ENCODE measurements at regions not wholly inside any gene's neighbourhood (a gene's known extent, or its start where the extent isn't known, plus 50 kb on each side); places are given as distances from the start of the nearest gene placed in this dataset.

GRCh38 chr5:4255441-4255840, 659.8 kb downstream of the IRX1 start:
- TF ChIP-seq, protein P1, sequence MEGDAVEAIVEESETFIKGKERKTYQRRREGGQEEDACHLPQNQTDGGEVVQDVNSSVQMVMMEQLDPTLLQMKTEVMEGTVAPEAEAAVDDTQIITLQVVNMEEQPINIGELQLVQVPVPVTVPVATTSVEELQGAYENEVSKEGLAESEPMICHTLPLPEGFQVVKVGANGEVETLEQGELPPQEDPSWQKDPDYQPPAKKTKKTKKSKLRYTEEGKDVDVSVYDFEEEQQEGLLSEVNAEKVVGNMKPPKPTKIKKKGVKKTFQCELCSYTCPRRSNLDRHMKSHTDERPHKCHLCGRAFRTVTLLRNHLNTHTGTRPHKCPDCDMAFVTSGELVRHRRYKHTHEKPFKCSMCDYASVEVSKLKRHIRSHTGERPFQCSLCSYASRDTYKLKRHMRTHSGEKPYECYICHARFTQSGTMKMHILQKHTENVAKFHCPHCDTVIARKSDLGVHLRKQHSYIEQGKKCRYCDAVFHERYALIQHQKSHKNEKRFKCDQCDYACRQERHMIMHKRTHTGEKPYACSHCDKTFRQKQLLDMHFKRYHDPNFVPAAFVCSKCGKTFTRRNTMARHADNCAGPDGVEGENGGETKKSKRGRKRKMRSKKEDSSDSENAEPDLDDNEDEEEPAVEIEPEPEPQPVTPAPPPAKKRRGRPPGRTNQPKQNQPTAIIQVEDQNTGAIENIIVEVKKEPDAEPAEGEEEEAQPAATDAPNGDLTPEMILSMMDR (IDR thresholded peaks at IDR 0.05; ENCODE audit: unreplicated experiment), result no peak
- H3K4me1 Mint-ChIP-seq, result peaks cover 40% of the 10 kb centered on the region
- peaks cover 14% of the 10 kb centered on the region for H3K9me3 Mint-ChIP-seq

GRCh38 chr5:4258170-4258569, 662.5 kb downstream of the IRX1 start:
- Mint-ChIP-seq H3K9me3 (peaks cover 13% of the 10 kb centered on the region), H3K27me3 (ENCODE audit: low read depth) (no peaks in the 10 kb centered on the region), H3K4me1 (peaks cover 24% of the 10 kb centered on the region), H3K4me3 (no peak overlapping the region), H3K27ac (no peak overlapping the region), H3K36me3 (no peaks in the 10 kb centered on the region)
- no peak for DNase-seq (ENCODE audit: low spot score in 2 of 2, unreplicated experiment in 2 of 2)
- TF ChIP-seq, protein P1 (IDR thresholded peaks at IDR 0.05; ENCODE audit: unreplicated experiment), result no peak

More at GRCh38 chr5:4255441-4255840, 659.8 kb downstream of the IRX1 start:
- DNase-seq (ENCODE audit: low spot score in 2 of 2, unreplicated experiment in 2 of 2), result no peak
- Mint-ChIP-seq H3K27ac (peak overlapping the region; percentile 62), H3K4me3 (no peak overlapping the region), H3K27me3 (ENCODE audit: low read depth) (no peaks in the 10 kb centered on the region), H3K36me3 (no peaks in the 10 kb centered on the region)

- DNase-seq (ENCODE audit: low spot score in 2 of 2, unreplicated experiment in 2 of 2), result no peak
- Mint-ChIP-seq H3K9me3 (peaks cover 35% of the 10 kb centered on the region), H3K4me1 (no peaks in the 10 kb centered on the region), H3K4me3 (no peak overlapping the region), H3K27ac (no peak overlapping the region), H3K36me3 (peaks cover 15% of the 10 kb centered on the region), H3K27me3 (ENCODE audit: low read depth) (peaks cover 7% of the 10 kb centered on the region)
- TF ChIP-seq, protein P1 (IDR thresholded peaks at IDR 0.05; ENCODE audit: unreplicated experiment), result no peak
Measured at GRCh38 chr5:4271193-4271592, 675.6 kb downstream of the IRX1 start.

DNA sequence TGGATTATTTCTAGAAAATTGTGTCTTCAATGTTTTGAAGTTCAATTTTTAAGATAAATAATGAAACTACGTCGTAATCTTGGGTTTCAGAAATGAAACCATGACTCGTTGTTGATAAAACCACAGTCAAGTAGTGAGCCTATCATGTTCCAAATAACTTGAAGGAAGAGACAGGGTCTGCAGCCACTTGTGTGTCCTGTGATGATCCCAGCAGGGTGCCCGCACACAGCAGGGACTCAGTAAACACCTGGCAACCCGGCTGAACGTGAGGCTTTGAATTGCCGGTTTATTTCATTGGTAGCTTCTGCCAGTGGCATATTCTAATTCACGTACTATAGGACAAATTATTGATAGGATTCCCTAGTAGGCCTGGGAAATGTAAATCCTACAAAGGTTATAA, 679.6 kb downstream of the IRX1 start:
- peaks cover 9% of the 10 kb centered on the region for H3K36me3 Mint-ChIP-seq
- no peak overlapping the region for H3K4me3 Mint-ChIP-seq
- no peaks in the 10 kb centered on the region for H3K4me1 Mint-ChIP-seq
- peaks cover 3% of the 10 kb centered on the region for H3K27me3 Mint-ChIP-seq (ENCODE audit: low read depth)
- no peak overlapping the region for H3K27ac Mint-ChIP-seq
- peaks cover 20% of the 10 kb centered on the region for H3K9me3 Mint-ChIP-seq
- TF ChIP-seq, protein P1 (IDR thresholded peaks at IDR 0.05; ENCODE audit: unreplicated experiment), result no peak
- DNase-seq (ENCODE audit: low spot score in 2 of 2, unreplicated experiment in 2 of 2), result no peak

DNA sequence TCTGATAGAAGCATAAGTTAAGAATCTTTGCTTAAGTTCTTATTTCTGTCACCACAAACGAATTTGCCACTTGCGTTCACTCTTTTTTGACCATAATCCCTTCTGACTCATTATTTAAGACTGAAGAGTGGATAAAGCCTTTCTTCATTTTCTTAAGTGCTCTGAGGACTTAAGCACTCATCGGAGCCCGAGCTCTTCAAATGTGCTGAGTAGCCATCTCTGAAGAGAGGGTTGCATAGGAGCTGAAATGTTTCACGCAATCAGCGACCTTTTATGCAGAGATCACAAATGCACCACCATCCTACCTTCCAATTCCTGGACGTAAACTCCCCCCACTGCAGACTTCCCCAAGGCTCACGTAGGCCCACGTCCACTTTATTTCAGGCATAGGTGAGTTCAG, 699.2 kb downstream of the IRX1 start:
- no peaks in the 10 kb centered on the region for H3K27me3 Mint-ChIP-seq (ENCODE audit: low read depth)
- H3K9me3 Mint-ChIP-seq, result peaks cover 7% of the 10 kb centered on the region
- H3K4me3 Mint-ChIP-seq, result no peak overlapping the region
- H3K36me3 Mint-ChIP-seq, result no peaks in the 10 kb centered on the region
- no peak overlapping the region for H3K27ac Mint-ChIP-seq
- DNase-seq (ENCODE audit: low spot score in 2 of 2, unreplicated experiment in 2 of 2), result no peak
- TF ChIP-seq, protein P1 (IDR thresholded peaks at IDR 0.05; ENCODE audit: unreplicated experiment), result no peak
- peaks cover 19% of the 10 kb centered on the region for H3K4me1 Mint-ChIP-seq
